ENCODE measurements at regions not wholly inside any gene's neighbourhood (a gene's known extent, or its start where the extent isn't known, plus 50 kb on each side); places are given as distances from the start of the nearest gene placed in this dataset.

- H3K36me3 ChIP-seq (ENCODE audit: control insufficient read depth, insufficient read depth, low read length) = no peaks in the 10 kb centered on the region
- H3K9ac ChIP-seq (ENCODE audit: low read depth, low read length) = no peak overlapping the region
- H3K27me3 ChIP-seq (ENCODE audit: control insufficient read depth, insufficient read depth, low read length) = no peaks in the 10 kb centered on the region
- H3K4me1 ChIP-seq (ENCODE audit: control insufficient read depth, insufficient read depth, low read length) = no peaks in the 10 kb centered on the region
- H3K4me3 ChIP-seq (ENCODE audit: low read depth, low read length) = no peak overlapping the region
- no peaks in the 10 kb centered on the region for H3K9me3 ChIP-seq (ENCODE audit: control insufficient read depth, insufficient read depth, low read length)
- H3K27ac ChIP-seq (ENCODE audit: low read depth, low read length) = no peak overlapping the region
Measured at GRCh38 chr1:169031566-169032224, 74.8 kb upstream of the ATP1B1 start.

GRCh38 chr1:169041366-169041765 is 65.1 kb upstream of the ATP1B1 start:
- no peak overlapping the region for H3K9ac ChIP-seq (ENCODE audit: low read depth, low read length)
- H3K36me3 ChIP-seq (ENCODE audit: control insufficient read depth, insufficient read depth, low read length) = no peaks in the 10 kb centered on the region
- H3K4me1 ChIP-seq (ENCODE audit: control insufficient read depth, insufficient read depth, low read length) = no peaks in the 10 kb centered on the region
- H3K9me3 ChIP-seq (ENCODE audit: control insufficient read depth, insufficient read depth, low read length) = no peaks in the 10 kb centered on the region
- H3K27me3 ChIP-seq (ENCODE audit: control insufficient read depth, insufficient read depth, low read length) = no peaks in the 10 kb centered on the region
- no peak overlapping the region for H3K27ac ChIP-seq (ENCODE audit: low read depth, low read length)
- no peak overlapping the region for H3K4me3 ChIP-seq (ENCODE audit: low read depth, low read length)

- no peaks in the 10 kb centered on the region for H3K9me3 ChIP-seq (ENCODE audit: control insufficient read depth, insufficient read depth, low read length)
- no peak overlapping the region for H3K27ac ChIP-seq (ENCODE audit: low read depth, low read length)
- H3K4me1 ChIP-seq (ENCODE audit: control insufficient read depth, insufficient read depth, low read length) = no peaks in the 10 kb centered on the region
- no peaks in the 10 kb centered on the region for H3K27me3 ChIP-seq (ENCODE audit: control insufficient read depth, insufficient read depth, low read length)
- H3K4me3 ChIP-seq (ENCODE audit: low read depth, low read length) = no peak overlapping the region
- no peak overlapping the region for H3K9ac ChIP-seq (ENCODE audit: low read depth, low read length)
- H3K36me3 ChIP-seq (ENCODE audit: control insufficient read depth, insufficient read depth, low read length) = no peaks in the 10 kb centered on the region
Measured at GRCh38 chr1:169042377-169042776, 64.1 kb upstream of the ATP1B1 start.

- H3K27ac ChIP-seq (ENCODE audit: low read depth, low read length) = no peak overlapping the region
- H3K4me1 ChIP-seq (ENCODE audit: control insufficient read depth, insufficient read depth, low read length) = no peaks in the 10 kb centered on the region
- H3K36me3 ChIP-seq (ENCODE audit: control insufficient read depth, insufficient read depth, low read length) = no peaks in the 10 kb centered on the region
- H3K27me3 ChIP-seq (ENCODE audit: control insufficient read depth, insufficient read depth, low read length) = no peaks in the 10 kb centered on the region
- H3K9me3 ChIP-seq (ENCODE audit: control insufficient read depth, insufficient read depth, low read length) = no peaks in the 10 kb centered on the region
- H3K4me3 ChIP-seq (ENCODE audit: low read depth, low read length) = no peak overlapping the region
- H3K9ac ChIP-seq (ENCODE audit: low read depth, low read length) = no peak overlapping the region
Measured at GRCh38 chr1:169043823-169044222, 62.7 kb upstream of the ATP1B1 start.

GRCh38 chr1:169044296-169044695 is 62.2 kb upstream of the ATP1B1 start:
- H3K9ac ChIP-seq (ENCODE audit: low read depth, low read length) = no peak overlapping the region
- H3K4me3 ChIP-seq (ENCODE audit: low read depth, low read length) = no peak overlapping the region
- H3K27ac ChIP-seq (ENCODE audit: low read depth, low read length) = no peak overlapping the region
- no peaks in the 10 kb centered on the region for H3K4me1 ChIP-seq (ENCODE audit: control insufficient read depth, insufficient read depth, low read length)
- no peaks in the 10 kb centered on the region for H3K36me3 ChIP-seq (ENCODE audit: control insufficient read depth, insufficient read depth, low read length)
- no peaks in the 10 kb centered on the region for H3K27me3 ChIP-seq (ENCODE audit: control insufficient read depth, insufficient read depth, low read length)
- no peaks in the 10 kb centered on the region for H3K9me3 ChIP-seq (ENCODE audit: control insufficient read depth, insufficient read depth, low read length)

GRCh38 chr1:169044971-169045370 is 61.5 kb upstream of the ATP1B1 start:
- no peaks in the 10 kb centered on the region for H3K36me3 ChIP-seq (ENCODE audit: control insufficient read depth, insufficient read depth, low read length)
- no peak overlapping the region for H3K4me3 ChIP-seq (ENCODE audit: low read depth, low read length)
- no peak overlapping the region for H3K9ac ChIP-seq (ENCODE audit: low read depth, low read length)
- no peaks in the 10 kb centered on the region for H3K9me3 ChIP-seq (ENCODE audit: control insufficient read depth, insufficient read depth, low read length)
- no peaks in the 10 kb centered on the region for H3K27me3 ChIP-seq (ENCODE audit: control insufficient read depth, insufficient read depth, low read length)
- H3K4me1 ChIP-seq (ENCODE audit: control insufficient read depth, insufficient read depth, low read length) = no peaks in the 10 kb centered on the region
- no peak overlapping the region for H3K27ac ChIP-seq (ENCODE audit: low read depth, low read length)

GRCh38 chr1:169046671-169047070 is 59.8 kb upstream of the ATP1B1 start:
- no peaks in the 10 kb centered on the region for H3K4me1 ChIP-seq (ENCODE audit: control insufficient read depth, insufficient read depth, low read length)
- no peak overlapping the region for H3K27ac ChIP-seq (ENCODE audit: low read depth, low read length)
- no peak overlapping the region for H3K4me3 ChIP-seq (ENCODE audit: low read depth, low read length)
- H3K9ac ChIP-seq (ENCODE audit: low read depth, low read length) = no peak overlapping the region
- H3K9me3 ChIP-seq (ENCODE audit: control insufficient read depth, insufficient read depth, low read length) = no peaks in the 10 kb centered on the region
- H3K36me3 ChIP-seq (ENCODE audit: control insufficient read depth, insufficient read depth, low read length) = no peaks in the 10 kb centered on the region
- no peaks in the 10 kb centered on the region for H3K27me3 ChIP-seq (ENCODE audit: control insufficient read depth, insufficient read depth, low read length)

- Histone ChIP-seq H3K27me3 (ENCODE audit: control insufficient read depth, insufficient read depth, low read length) (no peaks in the 10 kb centered on the region), H3K9me3 (ENCODE audit: control insufficient read depth, insufficient read depth, low read length) (no peaks in the 10 kb centered on the region), H3K4me3 (ENCODE audit: low read depth, low read length) (no peak overlapping the region), H3K36me3 (ENCODE audit: control insufficient read depth, insufficient read depth, low read length) (no peaks in the 10 kb centered on the region), H3K4me1 (ENCODE audit: control insufficient read depth, insufficient read depth, low read length) (no peaks in the 10 kb centered on the region), H3K27ac (ENCODE audit: low read depth, low read length) (no peak overlapping the region), H3K9ac (ENCODE audit: low read depth, low read length) (no peak overlapping the region)
Measured at GRCh38 chr1:169047074-169047473, 59.4 kb upstream of the ATP1B1 start.

- Histone ChIP-seq H3K9me3 (ENCODE audit: control insufficient read depth, insufficient read depth, low read length) (no peaks in the 10 kb centered on the region), H3K4me1 (ENCODE audit: control insufficient read depth, insufficient read depth, low read length) (no peaks in the 10 kb centered on the region), H3K4me3 (ENCODE audit: low read depth, low read length) (no peak overlapping the region), H3K36me3 (ENCODE audit: control insufficient read depth, insufficient read depth, low read length) (no peaks in the 10 kb centered on the region), H3K27ac (ENCODE audit: low read depth, low read length) (no peak overlapping the region), H3K27me3 (ENCODE audit: control insufficient read depth, insufficient read depth, low read length) (no peaks in the 10 kb centered on the region), H3K9ac (ENCODE audit: low read depth, low read length) (no peak overlapping the region)
Measured at GRCh38 chr1:169048043-169048442, 58.4 kb upstream of the ATP1B1 start.

- no peaks in the 10 kb centered on the region for H3K36me3 ChIP-seq (ENCODE audit: control insufficient read depth, insufficient read depth, low read length)
- no peaks in the 10 kb centered on the region for H3K4me1 ChIP-seq (ENCODE audit: control insufficient read depth, insufficient read depth, low read length)
- H3K27ac ChIP-seq (ENCODE audit: low read depth, low read length) = no peak overlapping the region
Measured at GRCh38 chr1:169049258-169049938, 57.1 kb upstream of the ATP1B1 start.

GRCh38 chr1:169051171-169051570 is 55.3 kb upstream of the ATP1B1 start:
- Histone ChIP-seq H3K4me1 (ENCODE audit: control insufficient read depth, insufficient read depth, low read length) (no peaks in the 10 kb centered on the region), H3K9ac (ENCODE audit: low read depth, low read length) (no peak overlapping the region)

More at GRCh38 chr1:169049258-169049938, 57.1 kb upstream of the ATP1B1 start:
- Histone ChIP-seq H3K9me3 (ENCODE audit: control insufficient read depth, insufficient read depth, low read length) (no peaks in the 10 kb centered on the region), H3K27me3 (ENCODE audit: control insufficient read depth, insufficient read depth, low read length) (no peaks in the 10 kb centered on the region), H3K4me3 (ENCODE audit: low read depth, low read length) (no peak overlapping the region), H3K9ac (ENCODE audit: low read depth, low read length) (no peak overlapping the region)

More at GRCh38 chr1:169051171-169051570, 55.3 kb upstream of the ATP1B1 start:
- H3K4me3 ChIP-seq (ENCODE audit: low read depth, low read length) = no peak overlapping the region
- no peaks in the 10 kb centered on the region for H3K9me3 ChIP-seq (ENCODE audit: control insufficient read depth, insufficient read depth, low read length)
- H3K27ac ChIP-seq (ENCODE audit: low read depth, low read length) = no peak overlapping the region
- H3K36me3 ChIP-seq (ENCODE audit: control insufficient read depth, insufficient read depth, low read length) = no peaks in the 10 kb centered on the region
- H3K27me3 ChIP-seq (ENCODE audit: control insufficient read depth, insufficient read depth, low read length) = no peaks in the 10 kb centered on the region
